ENCODE measurements at regions not wholly inside any gene's neighbourhood (a gene's known extent, or its start where the extent isn't known, plus 50 kb on each side); places are given as distances from the start of the nearest gene placed in this dataset.

DNA sequence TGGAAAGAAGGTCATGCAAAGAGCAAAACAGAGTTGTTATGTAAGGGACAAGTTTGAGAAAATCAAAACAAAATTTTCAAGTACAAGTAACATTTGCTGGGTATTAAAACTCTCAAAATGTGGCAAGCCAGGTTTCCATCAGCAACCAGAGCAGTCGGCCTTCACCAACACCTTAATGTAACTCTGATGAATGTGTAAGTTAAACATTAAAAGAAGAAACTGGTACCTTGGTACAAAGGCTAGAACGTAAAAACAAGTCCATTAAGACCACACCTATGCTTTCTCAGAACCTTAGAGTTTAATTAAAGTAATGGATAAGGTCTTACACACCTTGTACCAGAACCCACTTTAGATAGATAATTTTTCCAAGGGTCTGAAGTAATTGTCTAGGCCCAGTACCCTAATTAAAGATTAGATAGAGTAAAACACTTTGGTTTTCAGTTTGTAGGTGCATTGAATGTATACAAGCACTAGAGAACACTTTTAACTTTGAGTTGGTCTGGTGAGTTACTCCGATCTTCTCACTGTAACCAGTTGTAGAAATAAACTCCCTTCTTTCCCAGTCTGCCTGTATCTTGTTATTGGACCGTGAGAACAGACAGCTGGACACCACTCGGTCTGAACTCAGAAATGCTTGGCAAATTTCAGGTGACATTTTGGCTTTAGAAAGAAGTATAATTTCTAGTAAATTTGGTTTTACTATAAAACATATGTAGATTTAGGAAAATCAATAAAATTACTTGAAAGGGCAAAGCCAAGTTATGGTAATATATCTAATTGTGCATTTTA lies 319.4 kb downstream of the HTR1B start:
- no peak overlapping the region for H3K4me3 ChIP-seq (replicated peaks in 1 of 2; ENCODE audit: low read depth in 2 of 2, low read length in 2 of 2)
- TF ChIP-seq, protein P1, sequence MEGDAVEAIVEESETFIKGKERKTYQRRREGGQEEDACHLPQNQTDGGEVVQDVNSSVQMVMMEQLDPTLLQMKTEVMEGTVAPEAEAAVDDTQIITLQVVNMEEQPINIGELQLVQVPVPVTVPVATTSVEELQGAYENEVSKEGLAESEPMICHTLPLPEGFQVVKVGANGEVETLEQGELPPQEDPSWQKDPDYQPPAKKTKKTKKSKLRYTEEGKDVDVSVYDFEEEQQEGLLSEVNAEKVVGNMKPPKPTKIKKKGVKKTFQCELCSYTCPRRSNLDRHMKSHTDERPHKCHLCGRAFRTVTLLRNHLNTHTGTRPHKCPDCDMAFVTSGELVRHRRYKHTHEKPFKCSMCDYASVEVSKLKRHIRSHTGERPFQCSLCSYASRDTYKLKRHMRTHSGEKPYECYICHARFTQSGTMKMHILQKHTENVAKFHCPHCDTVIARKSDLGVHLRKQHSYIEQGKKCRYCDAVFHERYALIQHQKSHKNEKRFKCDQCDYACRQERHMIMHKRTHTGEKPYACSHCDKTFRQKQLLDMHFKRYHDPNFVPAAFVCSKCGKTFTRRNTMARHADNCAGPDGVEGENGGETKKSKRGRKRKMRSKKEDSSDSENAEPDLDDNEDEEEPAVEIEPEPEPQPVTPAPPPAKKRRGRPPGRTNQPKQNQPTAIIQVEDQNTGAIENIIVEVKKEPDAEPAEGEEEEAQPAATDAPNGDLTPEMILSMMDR (IDR thresholded peaks at IDR 0.05; ENCODE audit: low read depth, low read length), result no peak
- DNase-seq (ENCODE audit: low read depth in 2 of 2), result no peak

DNA sequence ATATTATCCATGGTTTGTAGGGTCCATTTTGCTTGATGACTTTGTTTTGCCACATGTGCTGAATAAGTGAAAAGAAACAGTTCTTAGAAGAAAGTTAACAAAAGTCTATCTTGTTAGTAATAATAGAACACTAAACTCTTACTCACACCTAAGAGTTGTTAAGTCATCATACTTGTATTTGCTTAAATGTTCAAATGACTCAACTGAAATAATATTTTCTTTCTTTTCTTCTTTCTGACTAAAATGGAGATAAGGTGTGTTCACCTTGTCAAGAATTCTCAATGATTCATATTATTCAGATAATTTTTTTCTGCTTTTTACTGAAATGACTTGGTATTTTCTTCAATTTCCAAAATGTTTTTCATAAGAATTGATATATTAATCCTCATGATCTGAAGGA lies 327.2 kb downstream of the HTR1B start:
- no peak overlapping the region for H3K4me3 ChIP-seq (replicated peaks in 1 of 2; ENCODE audit: low read depth in 2 of 2, low read length in 2 of 2)
- peak in 1 of 2 donors; percentile 54 for DNase-seq (ENCODE audit: low read depth in 2 of 2)
- TF ChIP-seq, protein P1 (IDR thresholded peaks at IDR 0.05; ENCODE audit: low read depth, low read length), result no peak

DNA sequence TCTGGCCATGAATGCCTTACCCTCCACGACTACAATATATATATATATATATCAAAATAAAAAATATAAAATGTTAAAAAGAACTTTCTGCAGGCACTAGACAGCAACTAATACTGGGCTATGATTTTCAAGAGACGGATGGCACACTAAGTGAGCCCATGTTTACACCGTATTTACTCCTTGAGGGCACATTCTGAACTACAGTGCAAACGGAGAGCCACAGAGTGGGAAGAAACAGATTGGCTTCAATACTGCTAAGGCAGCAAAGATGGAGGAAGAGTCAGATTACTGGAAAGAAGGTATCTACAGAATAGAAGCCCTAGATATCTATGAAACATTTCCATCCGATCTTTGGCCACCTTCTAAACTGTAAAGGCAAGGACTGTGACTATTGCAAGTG lies 330.3 kb downstream of the HTR1B start:
- DNase-seq (ENCODE audit: low read depth in 2 of 2), result no peak
- TF ChIP-seq, protein P1 (IDR thresholded peaks at IDR 0.05; ENCODE audit: low read depth, low read length), result no peak
- no peak overlapping the region for H3K4me3 ChIP-seq (replicated peaks in 1 of 2; ENCODE audit: low read depth in 2 of 2, low read length in 2 of 2)

DNA sequence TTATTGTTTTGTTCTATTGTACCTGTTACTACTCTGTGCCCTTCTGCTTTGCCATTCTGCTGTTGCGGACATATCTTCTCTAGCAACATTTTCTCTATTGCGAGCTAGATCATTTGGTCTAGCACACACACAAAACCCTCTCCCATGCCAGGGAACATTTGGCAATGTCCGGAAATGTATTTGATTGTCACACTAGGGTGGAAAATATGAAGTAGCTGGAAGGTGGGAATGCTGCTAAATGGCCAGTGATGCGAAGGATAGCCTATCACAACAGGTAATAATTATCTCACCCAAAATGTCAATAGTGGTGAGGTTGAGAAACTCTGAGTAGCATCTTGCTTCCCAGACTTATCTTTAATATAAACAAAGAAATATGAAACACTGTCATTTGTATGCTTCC lies 331.9 kb downstream of the HTR1B start:
- TF ChIP-seq, protein P1 (IDR thresholded peaks at IDR 0.05; ENCODE audit: low read depth, low read length), result no peak
- H3K4me3 ChIP-seq (replicated peaks in 1 of 2; ENCODE audit: low read depth in 2 of 2, low read length in 2 of 2), result no peak overlapping the region
- no peak for DNase-seq (ENCODE audit: low read depth in 2 of 2)

DNA sequence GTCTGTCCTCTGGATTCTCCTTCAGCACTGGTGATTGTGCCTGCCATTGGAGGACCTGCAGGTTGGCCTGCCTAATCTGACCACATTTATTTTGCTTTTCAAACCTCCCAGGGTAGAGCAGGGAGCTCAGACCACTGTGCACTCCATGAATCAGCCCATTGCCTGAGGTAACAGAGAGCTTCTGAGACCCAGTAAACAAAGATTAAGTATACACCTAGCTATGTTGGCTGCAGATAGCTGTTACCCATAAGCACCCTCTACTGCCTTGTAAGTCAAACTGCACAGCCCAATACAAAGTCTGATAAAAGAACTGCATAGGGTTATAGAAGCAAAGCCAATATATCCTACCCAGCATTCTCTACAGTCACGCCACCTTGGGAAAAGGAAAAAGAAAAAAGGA lies 338.7 kb downstream of the HTR1B start:
- TF ChIP-seq, protein P1 (IDR thresholded peaks at IDR 0.05; ENCODE audit: low read depth, low read length), result no peak
- no peak overlapping the region for H3K4me3 ChIP-seq (replicated peaks in 1 of 2; ENCODE audit: low read depth in 2 of 2, low read length in 2 of 2)
- DNase-seq (ENCODE audit: low read depth in 2 of 2), result peak in 1 of 2 donors; percentile 11

DNA sequence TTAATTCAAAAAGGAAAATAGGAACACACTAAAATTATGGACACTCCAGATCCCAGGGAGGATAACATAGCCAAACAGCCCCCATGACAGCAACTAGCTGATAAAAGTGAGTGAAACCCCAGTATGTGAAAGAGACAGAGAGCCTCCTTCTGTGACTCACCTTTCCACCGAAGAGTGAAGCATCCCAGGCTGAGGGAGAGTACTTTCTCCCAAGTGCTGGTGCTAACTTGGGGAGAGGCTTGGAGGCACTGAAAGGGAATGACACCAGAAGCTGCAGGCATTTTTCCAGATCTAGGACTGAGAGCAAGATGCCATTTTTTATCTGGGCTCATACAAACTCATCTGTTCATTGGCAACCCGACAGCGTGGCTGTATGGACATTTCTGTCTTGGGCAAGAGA lies 339.8 kb downstream of the HTR1B start:
- H3K4me3 ChIP-seq (replicated peaks in 1 of 2; ENCODE audit: low read depth in 2 of 2, low read length in 2 of 2), result no peak overlapping the region
- no peak for DNase-seq (ENCODE audit: low read depth in 2 of 2)
- TF ChIP-seq, protein P1 (IDR thresholded peaks at IDR 0.05; ENCODE audit: low read depth, low read length), result no peak

DNA sequence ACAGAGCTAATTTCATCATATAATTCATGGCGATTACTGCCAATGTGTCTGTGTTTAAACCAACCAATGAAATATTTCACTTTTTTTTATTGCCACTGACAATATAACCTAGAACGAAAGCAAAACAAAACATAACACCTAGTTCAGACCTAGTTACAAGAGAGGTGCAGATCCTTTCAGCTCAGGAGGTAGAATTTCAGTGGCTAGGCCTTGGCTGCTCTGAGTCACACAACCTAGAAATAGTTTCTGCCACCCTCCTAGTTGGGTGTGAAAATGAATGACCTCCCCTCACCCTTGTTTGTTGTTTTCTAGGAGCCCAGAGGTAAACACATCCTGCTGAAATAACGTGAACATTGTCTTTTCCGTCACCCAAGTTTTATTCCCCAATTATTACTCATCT lies 356.3 kb downstream of the HTR1B start:
- DNase-seq (ENCODE audit: low read depth in 2 of 2), result peak in 1 of 2 donors; percentile 27
- H3K4me3 ChIP-seq (replicated peaks in 1 of 2; ENCODE audit: low read depth in 2 of 2, low read length in 2 of 2), result no peak overlapping the region
- TF ChIP-seq, protein P1 (IDR thresholded peaks at IDR 0.05; ENCODE audit: low read depth, low read length), result no peak

Data from cardiac fibroblast (primary cell).